CD4-positive, alpha-beta T cell treated with Interleukin-15 for 4 hours (primary cell): ENCODE measurements at regions not wholly inside any gene's neighbourhood (a gene's known extent, or its start where the extent isn't known, plus 50 kb on each side); places are given as distances from the start of the nearest gene placed in this dataset.

Experiments used
- DNase-seq: peaks from one replicate; pipeline ENCODE4 v3.0.0-alpha.2; 2020; ENCODE audit warnings: low spot score

DNA sequence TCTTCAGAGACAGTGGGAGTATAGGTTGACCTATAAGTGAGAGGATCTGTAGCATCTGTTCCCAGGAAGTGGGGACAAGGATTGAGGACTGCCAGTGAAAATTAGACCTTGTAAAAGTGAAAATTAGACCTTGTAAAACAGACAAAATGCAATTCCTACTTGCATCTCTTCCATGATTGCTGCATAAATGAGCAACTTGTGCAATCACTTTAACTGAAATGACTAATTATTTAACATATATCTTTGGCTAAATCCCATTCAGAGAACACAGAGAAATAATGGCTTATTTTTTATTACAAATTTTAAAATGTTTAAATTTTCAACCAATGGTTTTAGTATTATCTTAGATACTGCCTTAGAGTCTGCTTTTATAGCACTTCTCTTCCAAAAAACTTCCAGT lies 67.2 kb upstream of the NABP1 start:
- no peak for DNase-seq

- no peak for DNase-seq
Observed at GRCh38 chr2:191611614-191612013, 66.3 kb upstream of the NABP1 start.

GRCh38 chr2:191612496-191612895 lies 65.4 kb upstream of the NABP1 start:
- no peak for DNase-seq

GRCh38 chr2:191614759-191615158 lies 63.2 kb upstream of the NABP1 start:
- no peak for DNase-seq

GRCh38 chr2:191615596-191615995 lies 62.3 kb upstream of the NABP1 start:
- DNase-seq: no peak

DNA sequence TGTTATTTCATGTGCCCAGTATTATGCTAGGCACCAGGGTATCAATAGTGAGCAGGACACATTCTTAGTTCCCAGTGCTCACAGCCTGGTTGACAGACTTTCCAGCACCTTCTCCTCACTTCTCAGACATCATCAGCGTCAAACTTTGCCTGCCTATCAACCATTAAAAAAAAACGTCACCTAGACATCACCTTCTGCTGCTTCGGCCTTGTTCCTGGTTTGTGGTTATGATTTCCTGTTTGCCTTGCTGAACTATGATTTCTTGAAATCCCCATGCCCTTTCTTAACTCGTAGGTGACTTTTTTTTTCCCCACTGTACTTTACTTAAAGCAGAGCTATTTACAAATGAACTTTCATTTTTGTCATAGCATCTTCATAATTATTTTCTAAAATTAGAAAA lies 60.4 kb upstream of the NABP1 start:
- peak; percentile 80 for DNase-seq

- DNase-seq: no peak
Observed at GRCh38 chr2:191618046-191618780, 59.7 kb upstream of the NABP1 start.

DNA sequence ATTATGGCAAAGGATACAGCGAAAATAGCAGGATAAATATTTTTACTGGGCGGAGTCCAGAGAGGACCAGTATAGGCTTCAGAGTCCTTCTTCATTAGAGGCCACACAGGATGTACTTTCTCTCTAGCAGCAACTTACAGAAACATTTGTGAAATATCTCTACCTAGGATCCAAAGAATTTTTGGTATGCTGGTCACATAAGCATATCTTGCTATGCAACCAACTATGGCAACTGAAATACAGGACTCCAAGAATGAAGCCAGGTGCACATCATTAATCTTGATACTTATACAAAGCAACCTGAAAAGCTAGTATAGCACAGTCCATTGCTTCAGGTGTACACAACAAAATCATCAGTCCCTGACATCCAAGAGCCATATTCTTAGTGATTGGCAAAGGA lies 59.1 kb upstream of the NABP1 start:
- DNase-seq: no peak

DNA sequence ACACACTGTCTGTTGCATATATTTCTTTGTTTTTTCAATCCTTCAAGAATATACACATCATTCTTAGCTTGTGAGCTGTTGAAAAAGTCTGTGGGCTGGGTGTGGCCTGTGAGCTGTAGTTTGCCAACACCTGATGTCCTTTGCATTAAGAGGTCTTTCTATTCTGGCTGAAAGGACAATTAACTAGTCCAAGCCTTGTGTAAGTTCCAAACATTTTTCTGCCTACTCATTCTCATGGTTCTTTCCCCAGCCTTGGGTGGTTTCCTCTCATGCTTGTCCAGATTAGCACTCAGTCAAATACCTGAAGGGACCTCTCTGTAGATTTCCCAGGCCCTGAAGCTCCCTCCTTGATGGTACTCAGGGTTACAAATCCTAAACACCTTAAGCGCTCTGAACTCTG lies 57.8 kb upstream of the NABP1 start:
- no peak for DNase-seq

DNA sequence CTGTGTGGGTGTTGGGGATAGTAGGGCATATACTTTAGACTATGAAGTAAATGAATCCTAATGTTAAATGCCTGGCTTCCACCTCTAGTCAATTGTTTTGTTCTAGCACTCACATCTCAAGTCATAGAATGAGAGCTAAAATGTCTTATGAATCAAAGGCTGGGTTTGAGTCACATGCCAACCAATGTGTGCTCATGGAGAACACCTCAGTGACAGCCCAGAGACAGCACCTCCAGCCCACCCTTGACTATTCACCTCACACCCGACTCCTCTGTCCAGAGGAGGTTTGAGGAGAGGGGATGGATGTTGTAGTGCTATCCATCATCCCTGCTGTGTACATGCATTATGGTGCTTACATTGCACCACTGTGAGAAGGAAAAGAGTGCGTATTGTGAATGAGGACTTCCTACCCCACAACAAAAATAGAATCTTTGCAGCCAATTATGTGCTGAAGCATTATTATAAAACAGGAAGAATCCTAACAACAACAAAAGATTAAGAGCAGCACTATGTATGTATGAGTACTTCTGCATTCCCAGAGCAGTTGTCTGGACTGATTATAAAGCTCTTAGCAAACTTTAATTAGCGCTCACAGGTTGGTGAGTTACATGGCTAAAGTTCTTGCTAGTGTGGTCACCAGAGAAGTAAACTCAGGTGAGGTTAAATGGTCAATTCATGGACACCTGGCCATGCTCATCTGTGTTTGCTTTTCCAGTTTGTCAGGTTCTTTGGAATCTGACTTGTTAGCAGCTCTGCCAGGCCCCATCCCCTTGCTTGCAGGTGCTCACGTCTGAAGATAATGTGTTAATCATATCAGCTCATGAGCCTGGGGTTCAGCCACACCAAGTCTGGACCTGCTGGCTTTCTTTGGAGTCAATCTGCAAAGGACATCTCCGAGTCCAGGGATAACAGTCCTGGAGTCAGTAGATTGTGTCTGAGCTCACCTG lies 55.3 kb upstream of the NABP1 start:
- no peak for DNase-seq

- peak; percentile 71 for DNase-seq
Observed at GRCh38 chr2:191625016-191625415, 52.9 kb upstream of the NABP1 start.

DNA sequence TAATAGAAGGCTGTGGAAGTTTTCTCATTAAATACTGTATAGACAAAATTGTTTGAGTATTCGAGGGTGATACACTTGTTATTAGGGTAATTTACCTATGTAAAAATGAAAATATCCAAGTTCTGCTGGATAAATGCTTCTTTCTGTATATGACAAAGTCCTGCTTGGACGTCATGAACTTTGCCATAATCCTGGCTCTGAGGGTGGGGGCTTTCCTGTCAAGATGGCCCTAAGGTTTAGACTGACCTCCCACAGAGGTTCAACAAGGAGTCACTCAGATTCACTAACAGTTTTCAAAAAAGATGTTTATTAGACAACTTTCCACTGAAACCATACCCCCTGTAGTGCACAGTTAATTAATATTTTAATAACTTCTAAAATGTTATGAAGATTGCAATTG lies 52.5 kb upstream of the NABP1 start:
- no peak for DNase-seq

GRCh38 chr2:191626497-191627151 lies 51.3 kb upstream of the NABP1 start:
- DNase-seq: no peak

- no peak for DNase-seq
Observed at GRCh38 chr2:191627518-191627917, 50.4 kb upstream of the NABP1 start.
